A172 (cell line): ENCODE measurements at regions not wholly inside any gene's neighbourhood (a gene's known extent, or its start where the extent isn't known, plus 50 kb on each side); places are given as distances from the start of the nearest gene placed in this dataset.
A peak's percentile ranks its signal among the peaks of the same experiment; 100 is the strongest.

Experiments
- DNase-seq: peaks from one replicate; pipeline ENCODE4 v3.0.0-alpha.2; 2015; ENCODE audit warnings: low spot score

DNA sequence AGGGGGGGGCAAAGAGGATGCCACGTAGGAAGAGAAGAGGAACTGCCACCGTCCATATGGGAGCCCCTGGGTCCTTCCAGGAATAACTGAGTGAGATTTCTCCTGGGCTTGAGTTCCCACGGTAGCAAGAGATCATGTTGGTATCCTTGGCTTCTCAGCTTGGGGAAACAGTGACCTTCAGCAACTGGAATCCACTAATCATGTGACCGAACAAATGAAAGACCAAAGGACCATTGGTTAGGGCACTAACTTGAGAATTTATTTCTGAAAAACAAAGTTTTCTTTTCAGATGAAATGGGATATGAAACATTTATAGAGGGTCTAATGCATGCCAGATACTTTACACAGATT lies 259.4 kb upstream of the ID2 start:
- DNase-seq = no peak

DNA sequence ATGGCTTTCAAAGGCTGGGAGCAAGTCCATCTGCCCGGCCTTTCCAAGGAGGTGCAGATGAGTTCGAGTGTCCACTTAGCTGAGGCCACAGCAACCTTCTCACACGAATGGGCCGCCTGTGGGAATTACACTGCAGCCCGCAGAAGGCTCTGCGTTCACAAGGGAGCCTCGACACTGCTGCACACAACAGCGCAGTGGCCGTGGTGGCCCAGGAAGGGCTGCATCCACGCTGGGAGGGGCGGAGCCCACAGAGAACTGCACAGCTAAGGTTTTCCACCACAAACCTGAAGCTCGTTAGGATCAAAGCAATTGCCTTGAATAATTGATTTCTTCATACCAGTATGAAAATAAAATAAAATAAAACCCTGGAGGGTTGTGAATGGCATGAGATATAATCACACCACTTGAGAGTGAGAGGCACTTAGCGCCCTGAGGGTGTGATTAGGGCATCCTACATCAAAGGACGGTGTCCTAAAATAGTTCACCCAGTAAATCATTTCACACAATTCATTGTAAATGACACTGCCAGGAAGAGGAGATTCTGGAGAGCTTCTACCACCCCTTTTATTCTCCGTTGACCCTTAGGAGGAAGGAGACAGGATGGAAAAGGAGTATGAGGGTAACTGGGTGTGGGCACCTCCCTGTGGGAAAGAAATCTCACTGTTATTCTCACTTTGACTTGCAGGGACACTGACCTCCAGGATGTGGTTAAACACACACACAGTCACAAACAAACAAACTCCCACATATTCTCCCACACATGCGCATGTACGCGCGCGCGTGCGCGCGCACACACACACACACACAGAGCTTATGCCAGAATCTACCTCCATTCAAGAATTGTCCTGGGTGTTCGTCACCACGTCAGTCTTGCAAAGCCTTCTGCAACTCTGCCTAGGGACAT lies 256.6 kb upstream of the ID2 start:
- no peak for DNase-seq

DNA sequence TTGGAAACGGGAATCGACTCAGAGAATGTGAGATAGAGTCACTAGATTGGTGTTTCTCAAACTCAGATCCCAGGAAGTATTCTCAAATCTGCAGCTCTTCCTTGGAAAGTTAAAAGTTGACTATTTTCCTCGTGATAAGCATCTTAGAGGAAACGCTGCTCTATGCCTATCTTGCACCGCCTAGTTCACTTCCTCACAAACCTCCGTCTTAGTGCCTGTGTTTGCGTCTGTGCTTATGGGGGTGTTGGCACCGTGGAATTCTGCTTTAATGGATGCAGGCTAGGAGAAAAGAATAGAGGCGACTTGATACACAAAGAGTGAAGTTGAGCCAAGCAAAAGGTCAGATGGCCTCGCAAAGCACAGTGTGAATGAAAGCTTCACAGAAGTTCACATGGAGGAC lies 255.3 kb upstream of the ID2 start:
- no peak for DNase-seq

DNA sequence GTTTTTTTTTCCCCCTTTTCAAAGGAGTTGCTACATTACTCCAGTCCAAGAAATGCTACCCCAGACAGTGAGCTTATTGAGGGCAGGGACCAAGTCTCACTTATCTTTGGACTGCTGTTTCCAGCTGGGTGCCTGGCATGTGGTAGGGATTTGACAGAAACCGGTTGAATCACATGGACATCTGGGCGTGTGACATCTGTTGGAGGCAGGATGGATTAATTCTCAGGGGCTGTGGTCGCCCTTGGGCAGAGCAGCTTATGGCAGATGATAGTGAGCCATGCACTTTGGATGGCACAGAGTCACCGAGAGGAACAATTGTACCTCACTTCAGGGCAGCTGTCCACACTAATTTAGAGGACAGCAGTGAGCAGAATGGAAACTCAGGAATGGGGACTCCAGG lies 254.6 kb upstream of the ID2 start:
- no peak for DNase-seq

DNA sequence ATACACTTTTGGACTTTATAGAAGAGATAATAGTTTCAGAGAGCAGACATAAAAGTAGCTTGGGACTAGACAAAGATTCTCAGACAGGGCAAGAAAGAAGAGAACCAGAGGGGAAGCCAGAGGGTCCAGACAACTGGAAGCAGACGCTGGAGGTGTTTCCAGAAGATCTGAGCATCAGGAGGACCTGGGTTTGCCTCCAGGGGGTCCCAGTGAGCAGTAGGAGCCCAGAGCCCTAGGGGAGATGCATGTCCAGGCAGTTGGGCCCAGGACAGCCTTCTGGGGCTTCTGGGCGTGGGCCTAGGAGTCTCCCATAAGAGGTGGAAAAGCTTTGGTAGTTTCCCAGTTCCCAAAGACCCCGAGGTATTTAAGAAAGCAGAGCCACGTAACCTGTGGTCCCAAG lies 251.2 kb upstream of the ID2 start:
- no peak for DNase-seq

DNA sequence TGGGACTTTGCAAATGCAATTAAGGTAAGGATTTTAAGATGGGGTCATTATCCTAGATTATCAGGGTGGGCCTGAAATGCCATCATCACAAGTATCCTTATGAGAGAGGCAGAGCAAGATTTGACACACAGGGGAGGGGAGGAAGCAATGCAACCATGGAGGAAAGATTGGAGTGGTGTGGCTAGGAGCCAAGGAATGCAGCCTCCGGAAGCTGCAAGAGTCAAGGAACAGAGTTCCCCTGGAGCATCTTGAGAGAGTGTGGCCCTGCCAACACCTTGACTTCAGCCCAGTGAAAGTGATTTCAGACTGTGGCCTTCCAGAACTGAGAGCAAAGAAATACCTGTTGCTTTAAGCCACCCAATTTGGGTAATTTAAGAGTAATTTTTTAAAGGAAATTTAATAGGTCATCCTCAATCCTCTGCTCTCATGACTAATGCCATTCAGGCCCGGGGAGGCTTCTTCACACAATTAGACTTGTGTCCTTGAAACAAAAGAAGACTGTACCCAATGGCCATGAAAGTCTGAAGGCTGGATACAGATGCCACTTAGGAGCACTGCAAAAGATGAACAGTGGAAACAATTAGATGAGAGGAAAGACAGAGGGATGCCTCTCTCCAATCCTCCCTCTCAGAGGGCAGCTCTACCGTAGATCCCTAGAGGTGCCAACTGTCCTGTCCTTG lies 250.3 kb upstream of the ID2 start:
- DNase-seq = peak; percentile 31

DNA sequence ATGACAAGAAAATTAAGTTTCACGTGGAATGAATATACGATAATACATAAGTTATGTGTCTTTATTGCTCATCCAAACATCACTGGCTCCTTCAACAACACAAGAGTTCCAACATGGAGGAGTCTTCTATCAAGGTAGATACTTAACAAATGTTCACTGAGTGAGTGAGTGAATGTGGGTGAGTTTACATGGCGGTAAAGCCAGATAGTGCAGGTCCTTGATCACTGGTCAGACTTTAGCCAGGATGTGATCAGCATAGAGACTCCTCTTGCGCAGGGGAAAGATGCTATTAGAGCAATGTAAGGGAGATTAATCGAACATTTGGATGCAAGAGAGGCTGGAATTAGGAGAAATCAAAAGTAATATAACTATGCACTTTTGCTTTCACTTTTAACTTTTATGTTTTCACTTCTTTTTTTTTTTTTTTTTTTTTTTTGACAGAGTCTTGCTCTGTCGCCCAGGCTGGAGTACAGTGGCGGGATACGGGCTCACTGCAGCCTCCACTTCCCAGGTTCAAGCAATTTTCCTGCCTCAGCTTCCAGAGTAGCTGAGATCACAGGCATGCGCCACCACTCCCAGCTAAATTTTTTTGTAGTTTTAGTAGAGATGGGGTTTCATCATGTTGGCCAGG lies 249.0 kb upstream of the ID2 start:
- DNase-seq = no peak

DNA sequence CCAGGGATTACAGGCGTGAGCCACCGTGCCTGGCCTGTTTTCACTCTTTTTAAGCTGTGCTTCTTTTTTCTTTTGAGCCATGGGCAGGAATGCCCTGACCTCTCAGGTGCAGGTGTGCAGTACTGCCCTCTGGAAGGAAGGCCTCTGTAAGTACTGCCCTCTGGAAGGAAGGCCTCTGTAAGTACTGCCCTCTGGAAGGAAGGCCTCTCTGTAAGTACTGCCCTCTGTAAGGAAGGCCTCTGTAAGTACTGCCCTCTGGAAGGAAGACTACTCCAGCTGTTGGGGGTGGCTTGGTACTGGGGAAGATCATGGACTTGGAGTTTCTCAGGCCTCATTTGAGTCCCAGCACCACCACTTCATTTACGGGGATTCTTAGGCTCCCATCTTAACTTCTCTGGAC lies 248.5 kb upstream of the ID2 start:
- DNase-seq = no peak

DNA sequence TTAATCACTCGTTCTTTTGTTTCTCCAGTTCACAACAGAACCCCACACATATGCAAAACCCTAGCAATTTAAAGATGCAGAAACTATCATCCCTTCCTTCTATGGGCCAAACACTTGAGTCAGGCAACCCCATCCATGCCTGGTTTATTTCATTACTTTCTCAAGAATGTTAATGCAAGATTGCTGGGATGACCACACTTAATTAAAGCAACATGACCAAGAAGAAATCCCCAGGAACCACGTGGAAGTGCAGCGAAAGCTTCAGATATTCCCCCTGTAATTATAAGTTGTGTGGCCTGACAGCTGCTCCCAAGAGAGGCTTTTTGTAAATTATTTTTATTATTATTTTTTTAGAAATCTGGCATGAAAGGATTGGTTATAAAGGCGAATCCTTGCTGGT lies 246.2 kb upstream of the ID2 start:
- no peak for DNase-seq

DNA sequence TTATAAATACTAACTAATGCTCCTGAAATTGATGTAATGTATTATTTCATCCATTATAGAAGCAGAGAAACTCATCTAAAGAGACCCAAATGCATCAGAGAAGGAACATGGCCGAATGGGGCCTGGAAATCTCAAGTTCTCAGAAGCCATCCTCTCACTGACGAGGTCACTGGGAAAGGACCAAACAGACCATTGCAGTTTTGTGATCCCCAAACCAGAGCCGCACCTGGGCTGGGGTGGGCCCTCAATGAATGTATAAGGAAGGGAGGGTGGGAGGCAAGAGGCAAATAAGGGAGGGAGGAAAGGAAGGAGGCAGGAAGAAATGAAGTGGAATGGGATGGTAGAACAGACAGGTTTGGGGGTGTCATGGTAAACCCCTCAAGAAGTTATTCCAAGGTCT lies 245.3 kb upstream of the ID2 start:
- DNase-seq = no peak

DNA sequence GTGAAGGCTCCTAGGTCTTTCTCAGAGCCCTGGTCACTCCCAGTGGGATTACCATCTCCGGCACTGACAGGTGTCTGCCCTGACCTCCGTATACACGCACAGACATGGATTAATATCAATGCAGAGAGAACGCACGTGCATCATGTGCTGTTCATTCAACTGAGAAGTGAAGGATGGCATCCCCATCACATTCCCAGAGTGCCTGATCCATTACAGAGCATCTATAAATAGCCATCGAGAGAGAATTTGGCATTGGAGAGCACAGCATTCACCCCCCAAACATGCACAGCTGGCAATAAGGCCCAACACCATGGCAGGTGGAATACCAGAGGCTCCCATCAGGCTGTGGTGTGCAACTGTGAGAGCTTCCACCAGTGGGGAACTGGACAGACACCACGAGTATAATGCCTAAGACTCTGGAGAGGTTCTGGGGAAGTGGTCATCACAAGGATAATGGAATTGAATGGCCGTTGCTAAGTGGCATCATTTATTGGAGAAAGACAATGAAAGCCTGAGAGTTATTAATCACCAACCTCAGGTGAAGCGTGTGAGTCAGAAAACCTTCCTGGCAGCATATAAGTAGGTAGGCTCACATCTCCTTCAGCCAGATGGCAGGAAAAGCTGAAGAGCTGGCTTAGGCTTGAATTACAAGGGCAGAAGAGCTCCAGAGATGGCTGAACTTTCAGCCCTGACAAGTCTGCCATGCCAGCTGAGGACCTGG lies 244.5 kb upstream of the ID2 start:
- no peak for DNase-seq

DNA sequence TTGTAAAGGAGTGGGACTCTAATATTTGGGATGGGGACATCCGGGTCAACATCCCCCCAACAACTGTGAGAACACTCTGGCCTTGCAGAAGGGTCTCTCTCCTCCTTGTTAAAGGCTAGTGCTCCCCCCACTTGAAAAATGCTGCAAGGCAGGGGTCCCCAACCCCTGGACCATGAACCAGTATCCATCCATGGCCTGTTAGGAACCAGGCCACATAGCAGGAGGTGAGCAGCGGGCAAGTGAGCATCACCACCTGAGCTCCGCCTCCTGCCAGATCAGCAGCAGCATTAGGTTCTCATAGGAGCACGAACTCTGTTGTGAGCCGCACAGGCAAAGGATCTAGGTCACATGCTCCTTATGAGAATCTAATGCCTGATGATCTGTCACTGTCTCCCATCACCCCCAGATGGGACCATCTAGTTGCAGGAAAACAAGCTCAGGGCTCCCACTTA lies 243.9 kb upstream of the ID2 start:
- DNase-seq = no peak

DNA sequence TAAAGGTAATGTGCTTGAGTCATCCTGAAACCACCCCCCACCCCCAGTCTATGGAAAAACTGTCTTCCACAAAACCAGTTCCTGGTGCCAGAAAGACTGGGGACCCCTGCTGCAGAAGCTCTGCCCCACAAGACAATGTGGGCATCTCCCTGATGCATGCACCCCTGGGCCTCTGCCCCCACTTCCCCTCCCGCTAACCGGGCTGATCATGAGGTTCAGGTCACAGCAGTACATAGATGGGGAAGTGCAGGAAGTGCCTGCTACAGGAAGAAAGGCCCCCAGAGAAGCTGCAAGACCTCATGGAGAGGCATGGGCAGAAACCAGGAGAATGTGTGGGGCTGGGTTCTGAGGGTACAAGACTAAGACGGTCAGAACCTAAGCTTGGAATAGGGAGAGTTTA lies 243.4 kb upstream of the ID2 start:
- DNase-seq = no peak

DNA sequence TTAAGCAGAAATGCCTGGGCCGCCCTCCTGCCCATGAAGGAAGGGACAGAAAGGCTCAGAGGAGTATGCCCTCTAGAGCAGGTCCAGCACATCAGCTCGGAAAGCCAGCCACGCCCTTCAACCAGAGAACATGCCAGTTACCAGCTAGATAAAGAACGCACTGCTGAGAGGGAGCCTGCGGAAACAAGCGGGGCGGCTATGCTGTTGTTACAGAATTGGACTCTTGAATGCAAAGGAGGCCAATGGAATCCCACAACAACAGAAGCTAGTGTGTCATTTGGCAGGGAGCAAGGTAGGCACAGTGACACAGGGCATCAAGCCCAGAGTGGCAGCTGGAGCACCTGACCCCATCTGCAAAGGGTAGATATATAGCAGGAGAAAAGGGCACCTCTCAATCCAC lies 242.9 kb upstream of the ID2 start:
- DNase-seq = no peak

DNA sequence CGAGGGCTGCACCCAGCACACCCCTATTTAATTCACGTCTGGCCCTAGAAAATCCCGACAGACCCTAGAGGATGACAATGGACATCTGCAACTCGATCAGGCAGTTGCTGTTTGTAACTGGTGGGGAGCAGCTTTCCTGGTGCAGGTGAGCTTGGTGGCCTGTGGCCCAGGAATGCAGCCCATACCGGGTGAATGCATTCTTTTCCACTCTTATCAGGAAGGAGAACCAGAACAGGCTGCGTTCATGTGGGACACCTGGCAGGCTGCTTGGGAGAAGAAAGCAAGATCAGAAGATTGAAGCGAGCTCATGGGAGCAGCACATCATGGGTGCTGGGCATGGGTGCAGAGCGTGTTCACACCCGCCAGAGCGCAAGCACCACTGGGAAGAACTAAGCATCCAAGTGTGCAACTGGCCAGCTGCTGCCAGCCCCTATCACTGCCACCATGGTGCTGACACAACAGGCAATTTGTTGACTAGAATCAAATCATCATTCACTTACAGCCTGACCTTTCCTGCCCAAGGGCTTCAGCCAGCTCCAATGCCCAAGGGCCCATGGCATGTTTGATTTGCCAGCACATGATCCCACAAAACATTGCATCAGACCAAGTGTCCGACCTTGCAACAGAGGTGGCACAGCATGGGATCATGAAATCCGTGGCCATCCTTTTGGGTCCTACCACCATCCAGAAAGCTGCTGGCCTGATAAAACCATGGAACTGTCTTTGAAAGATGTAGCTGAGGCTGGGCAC lies 241.7 kb upstream of the ID2 start:
- no peak for DNase-seq

DNA sequence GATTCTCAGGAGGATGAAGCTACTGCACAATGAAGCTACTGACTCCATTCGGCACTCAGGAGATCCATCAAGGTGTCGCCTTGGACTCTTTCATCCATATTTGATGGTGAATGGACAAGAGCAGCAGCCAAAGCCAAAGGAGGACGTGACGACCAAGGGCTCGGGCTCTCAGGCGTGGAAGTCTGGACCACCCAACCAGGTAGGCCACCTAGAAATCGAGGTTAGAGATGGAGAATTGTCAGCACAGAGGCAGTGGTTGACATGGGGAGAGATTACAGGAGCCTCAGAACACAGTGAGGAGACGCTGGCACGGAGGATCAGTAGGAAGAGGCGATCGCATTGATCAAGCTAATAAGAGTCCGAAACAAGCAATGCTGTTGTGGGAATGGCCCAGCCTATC lies 240.5 kb upstream of the ID2 start:
- DNase-seq = no peak

DNA sequence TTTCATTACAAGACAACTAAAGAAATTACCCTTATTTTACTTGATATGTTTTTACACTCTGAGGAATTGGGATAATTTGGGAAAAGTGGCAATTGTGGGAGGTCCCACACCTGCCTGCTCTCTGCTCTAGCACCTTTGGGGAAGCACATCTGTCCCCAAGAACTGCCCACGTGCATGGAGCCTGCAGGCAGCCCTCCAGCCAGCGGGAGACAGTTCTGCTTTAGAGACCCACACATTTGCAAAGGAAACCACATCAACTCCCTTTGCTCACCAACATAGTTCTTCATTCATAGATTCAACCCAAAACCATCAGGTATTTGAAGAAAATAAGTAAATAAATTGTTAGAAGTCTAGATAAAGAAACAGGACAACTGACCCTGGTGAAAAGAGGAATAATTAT lies 239.9 kb upstream of the ID2 start:
- DNase-seq = no peak

DNA sequence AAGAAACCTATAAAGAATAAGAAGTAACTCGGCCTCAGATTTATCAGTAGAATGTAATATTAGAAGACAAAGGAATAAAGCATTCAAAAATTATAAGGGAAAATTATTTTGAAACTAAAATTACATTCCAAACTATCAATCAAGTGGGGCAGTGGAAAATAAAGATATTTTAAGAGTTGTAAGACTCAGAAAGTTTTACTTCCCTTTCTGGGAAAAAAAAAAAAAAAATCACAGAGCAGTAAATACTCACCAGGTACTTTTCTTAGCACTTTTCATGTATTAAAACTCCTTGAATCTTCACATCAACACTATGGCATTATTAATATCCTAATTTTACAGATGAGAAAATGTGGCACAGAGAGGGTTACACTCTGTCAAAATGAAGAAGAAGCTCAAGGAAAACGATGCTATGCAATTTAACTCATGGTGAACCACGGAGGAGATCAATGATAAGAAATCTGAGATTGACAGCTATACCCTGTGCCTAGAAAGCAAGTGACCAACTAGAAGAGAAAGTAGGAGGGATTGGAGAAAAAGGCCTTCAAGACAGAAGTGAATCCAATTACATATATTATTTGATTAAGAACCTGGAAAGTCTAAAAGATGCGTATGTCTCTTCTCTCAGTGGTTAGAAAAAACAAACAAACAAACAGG lies 238.9 kb upstream of the ID2 start:
- no peak for DNase-seq

DNA sequence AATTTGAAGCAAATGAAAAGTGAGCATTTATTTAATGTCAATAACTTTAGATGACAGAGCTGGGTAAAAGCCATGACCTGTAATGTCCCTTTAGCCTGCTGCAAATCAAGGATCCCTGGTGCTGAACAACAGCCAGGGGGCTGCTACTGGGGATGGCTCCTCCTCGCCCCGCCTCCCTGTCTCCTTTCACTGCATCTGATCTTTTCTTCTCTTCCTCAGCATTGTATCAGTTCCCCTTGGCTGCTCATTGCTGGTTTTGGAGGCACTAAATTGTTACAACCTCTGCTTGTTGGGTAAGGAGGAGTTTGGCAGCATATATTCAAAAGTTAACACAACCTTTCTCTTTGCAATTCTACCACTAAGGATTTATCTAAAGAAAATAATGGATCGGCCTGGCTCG lies 236.3 kb upstream of the ID2 start:
- DNase-seq = no peak

DNA sequence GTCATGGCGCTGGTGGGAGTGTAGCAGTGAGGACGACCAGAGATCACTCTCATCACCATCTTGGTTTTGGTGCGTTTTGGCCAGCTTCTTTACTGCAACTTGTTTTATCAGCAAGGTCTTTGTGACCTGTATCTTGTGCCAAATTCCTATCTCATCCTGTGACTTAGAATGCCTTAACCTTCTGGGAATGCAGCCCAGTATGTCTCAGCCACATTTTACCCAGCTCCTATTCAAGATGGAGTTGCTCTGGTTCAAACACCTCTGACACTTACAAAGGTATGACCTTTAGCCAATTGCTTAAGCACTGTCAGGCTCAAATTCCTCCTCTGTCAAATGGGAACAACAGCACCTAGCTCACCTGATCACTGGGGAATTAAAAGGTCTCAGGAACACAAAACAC lies 235.1 kb upstream of the ID2 start:
- peak; percentile 84 for DNase-seq

DNA sequence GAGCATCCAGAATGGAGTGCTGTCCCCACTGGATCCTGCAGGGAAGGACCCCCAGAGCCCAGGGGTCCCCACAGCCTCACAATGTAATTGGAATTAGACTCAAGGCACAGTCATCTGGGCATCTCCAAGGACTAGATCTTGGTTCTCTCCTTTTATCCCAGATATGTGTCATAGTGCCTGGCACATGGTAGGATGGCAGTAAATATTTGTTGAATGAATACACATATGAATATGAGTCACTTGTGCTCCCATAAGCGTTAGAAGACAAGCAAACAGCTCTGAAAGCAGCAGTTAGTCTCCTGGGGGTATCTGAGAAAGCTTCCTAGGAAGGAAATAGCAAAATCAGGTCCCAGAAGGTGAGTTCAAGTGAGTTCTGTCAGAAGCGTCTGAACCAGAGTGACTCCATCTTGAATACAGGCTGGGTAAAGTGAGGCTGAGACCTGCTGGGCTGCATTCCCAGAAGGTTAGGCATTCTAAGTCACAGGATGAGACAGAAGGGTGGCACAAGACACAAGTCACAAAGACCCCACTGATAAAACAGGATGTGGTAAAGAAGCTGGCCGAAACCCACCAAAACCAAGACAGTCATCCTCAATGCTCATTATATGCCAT lies 234.1 kb upstream of the ID2 start:
- peak; percentile 81 for DNase-seq
